HepG2 (cell line): ENCODE measurements at regions not wholly inside any gene's neighbourhood (a gene's known extent, or its start where the extent isn't known, plus 50 kb on each side); places are given as distances from the start of the nearest gene placed in this dataset.

Experiments used
- ATAC-seq: fragments of 200-7000 bp; cut with Tn5 transposase; 3 replicates; pipeline ENCODE4 v1.9.1; 2020; ENCODE audit warnings: mild to moderate bottlenecking, moderate library complexity
- BruUV-seq: library from RNA; stranded (reverse); fragments of 400-500 nt; replicated peaks from 2 replicates; lab custom pipeline; 2021; lab: Mats Ljungman, UMichigan
- CTCF ChIA-PET: fragments of 300-600 bp; formaldehyde crosslinking; extraction: SDS; loops from one replicate; lab custom pipeline; 2021; ENCODE audit warnings: low total read pairs, inconsistent platforms, low intra/inter-chr PET ratio; lab: Yijun Ruan, JAX
- POLR2A ChIA-PET: fragments of 350-600 bp; sonication (Branson Sonifier 250); formaldehyde crosslinking; loops from one replicate; lab custom pipeline; 2020; ENCODE audit warnings: antibody characterized with exemption, inconsistent platforms; lab: Yijun Ruan, JAX
- DNase-seq: peaks from one replicate; pipeline ENCODE4 v3.0.0-alpha.2; 2015; ENCODE audit warnings: low spot score
- FAIRE-seq: peaks from 3 replicates; lab custom pipeline; 2011; peaks lifted over from hg19 to GRCh38; lab: Jason Lieb, UNC
- H2AFZ ChIP-seq: one replicate; pipeline ENCODE4 v1.6.1; 2011; ENCODE audit warnings: low read length, inconsistent platforms
- H3K27ac ChIP-seq: fragments of 300-600 bp; 3 replicates; pipeline ENCODE4 v1.8.0; 2011; ENCODE audit warnings: mixed run types, mild to moderate bottlenecking, mixed read lengths, low read length, inconsistent platforms; ENCODE audit not compliant: insufficient read depth; ENCODE audit errors: extremely low read length
- H3K27me3 ChIP-seq, 2 experiments: fragments of 200-600 bp in 1 of 2; 2 replicates in 1 of 2; 3 replicates in 1 of 2; pipeline versions ENCODE4 v1.6.0 to v1.8.0; 2011; ENCODE audit warnings: low read length in 2 of 2, mild to moderate bottlenecking in 2 of 2, moderate library complexity in 2 of 2, inconsistent platforms in 1 of 2; ENCODE audit not compliant: insufficient read depth in 2 of 2, control insufficient read depth in 1 of 2
- H3K36me3 ChIP-seq, 2 experiments: fragments of 200-600 bp in 1 of 2; replicated peaks in 1 of 2; 2 replicates in 1 of 2; 3 replicates in 1 of 2; pipeline versions ENCODE4 v1.5.1 to v1.8.0; 2011; ENCODE audit warnings: low read length in 2 of 2, inconsistent platforms in 1 of 2; ENCODE audit not compliant: insufficient read depth in 2 of 2, control insufficient read depth in 1 of 2
- H3K4me1 ChIP-seq: 2 replicates; pipeline ENCODE4 v1.5.1; 2012; ENCODE audit warnings: low read length, inconsistent platforms; ENCODE audit not compliant: insufficient read depth
- H3K4me2 ChIP-seq: 2 replicates; pipeline ENCODE4 v1.6.0; 2011; ENCODE audit warnings: low read depth, low read length, inconsistent platforms
- H3K4me3 ChIP-seq, 3 experiments: fragments of 200-600 bp in 1 of 3; sonication (generic), shearing (Covaris generic) in 1 of 3; replicated peaks in 1 of 3; 2 replicates each; pipeline ENCODE4 v1.5.1; 2011 to 2016; ENCODE audit warnings: low read length in 3 of 3, inconsistent platforms in 2 of 3, low read depth in 2 of 3, mild to moderate bottlenecking in 2 of 3, control low read depth in 1 of 3, mixed read lengths in 1 of 3; ENCODE audit not compliant: insufficient read depth in 1 of 3
- H3K79me2 ChIP-seq: one replicate; pipeline ENCODE4 v1.6.1; 2011; ENCODE audit warnings: low read length, inconsistent platforms; ENCODE audit not compliant: insufficient read depth
- H3K9ac ChIP-seq: 2 replicates; pipeline ENCODE4 v1.6.0; 2011; ENCODE audit warnings: mild to moderate bottlenecking, low read depth, low read length, inconsistent platforms; ENCODE audit not compliant: insufficient read depth
- H3K9me3 ChIP-seq: 2 replicates; pipeline ENCODE4 v1.5.1; 2012; ENCODE audit warnings: mild to moderate bottlenecking, low read length
- H4K20me1 ChIP-seq: 2 replicates; pipeline ENCODE4 v1.6.0; 2011; ENCODE audit warnings: inconsistent platforms, mild to moderate bottlenecking, low read length, moderate library complexity; ENCODE audit not compliant: insufficient read depth
- AHDC1 ChIP-seq: sonication (generic); formaldehyde crosslinking; IDR thresholded peaks from 2 replicates; pipeline ENCODE4 v1.5.1; 2020; ENCODE audit warnings: mild to moderate bottlenecking, missing genetic modification reagents, borderline replicate concordance
- CEBPB ChIP-seq: IDR thresholded peaks from 2 replicates; pipeline ENCODE4 v1.6.1; 2011; ENCODE audit warnings: low read depth, low read length, improper control_type of control experiment, borderline replicate concordance
- E2F1 ChIP-seq: sonication (generic); formaldehyde crosslinking; IDR thresholded peaks from 2 replicates; pipeline ENCODE4 v1.5.0; 2020; ENCODE audit warnings: missing genetic modification reagents
- FIP1L1 ChIP-seq: fragments of 200-400 bp; formaldehyde crosslinking; IDR thresholded peaks from 2 replicates; pipeline ENCODE4 v1.6.1; 2018; ENCODE audit warnings: low read depth, mild to moderate bottlenecking, low read length, moderate library complexity, borderline replicate concordance; ENCODE audit not compliant: insufficient read depth
- GTF3A ChIP-seq: sonication (generic); formaldehyde crosslinking; conservative IDR thresholded peaks from 2 replicates; pipeline ENCODE4 v1.4.0; 2020; ENCODE audit warnings: mild to moderate bottlenecking, missing genetic modification reagents
- POLR2A ChIP-seq, 2 experiments: IDR thresholded peaks; 2 replicates each; pipeline ENCODE4 v1.6.1; 2011; ENCODE audit warnings: low read depth in 2 of 2, low read length in 2 of 2, mild to moderate bottlenecking in 1 of 2, moderate library complexity in 1 of 2; ENCODE audit not compliant: insufficient read depth in 1 of 2
- RFXANK ChIP-seq: IDR thresholded peaks from 2 replicates; pipeline ENCODE4 v1.6.1; 2016
- STAG1 ChIP-seq: sonication (generic); formaldehyde crosslinking; IDR thresholded peaks from 2 replicates; pipeline ENCODE4 v1.4.0; 2020; ENCODE audit warnings: missing genetic modification reagents
- TFDP2 ChIP-seq: sonication (generic); formaldehyde crosslinking; IDR thresholded peaks from 2 replicates; pipeline ENCODE4 v1.4.0; 2020; ENCODE audit warnings: missing genetic modification reagents
- ZBTB26 ChIP-seq: IDR thresholded peaks from 2 replicates; pipeline ENCODE4 v1.6.1; 2016; ENCODE audit warnings: missing compliant biosample characterization, missing genetic modification reagents, borderline replicate concordance
- ZKSCAN5 ChIP-seq: sonication (generic); formaldehyde crosslinking; IDR thresholded peaks from 2 replicates; pipeline ENCODE4 v1.5.1; 2020; ENCODE audit warnings: mild to moderate bottlenecking, missing genetic modification reagents
- WGBS: methylation state at CpG from one replicate; pipeline ENCODE4 v1.1.6; 2017; ENCODE audit warnings: low lambda C conversion rate; 5-methylcytosine and 5-hydroxymethylcytosine counted together
- in situ Hi-C: cut with HindIII; loops from 2 replicates; pipeline ENCODE4 v1.10.0; 2017; ENCODE audit warnings: low pct_unique_long_range_greater_than_20kb; ENCODE audit not compliant: extremely low pct_ligation_motif_present
- intact Hi-C: fragments of 100-400 bp; cut with micrococcal nuclease; formaldehyde crosslinking; loops from one replicate; pipeline ENCODE4 v1.10.0; 2022; ENCODE audit not compliant: unreplicated experiment

GRCh38 chr18:49708662-49709346 is 104.5 kb downstream of the ACAA2 start (continued):
- TF ChIP-seq AHDC1 (CRISPR knock-in tag) (no peak), ZBTB26 (CRISPR knock-in tag) (no peak), FIP1L1 (no peak)

- ATAC-seq (no peak), FAIRE-seq (no peak), DNase-seq (no peak)
- Histone ChIP-seq H3K27me3 (no peaks in the 10 kb centered on the region; a peak in 1 of 5 replicates), H4K20me1 (no peaks in the 10 kb centered on the region), H2AFZ (no peak overlapping the region), H3K4me2 (no peak overlapping the region), H3K9me3 (no peaks in the 10 kb centered on the region), H3K79me2 (no peaks in the 10 kb centered on the region), H3K36me3 (no peaks in the 10 kb centered on the region), H3K4me3 (no peak overlapping the region), H3K4me1 (peaks cover 11% of the 10 kb centered on the region; the same call in 1 of the 2 replicates), H3K9ac (no peak overlapping the region), H3K27ac (no peak overlapping the region)
- CTCF ChIA-PET: no interaction called here
- POLR2A ChIA-PET: no interaction called here
- 94% methylated on average over 3 of the region's 3 CpGs for WGBS
- no TSS peak for BruUV-seq
- in situ Hi-C loops (no loop called here), intact Hi-C loops (no loop called here)
- no peak for TF ChIP-seq E2F1 (CRISPR knock-in tag)
- TF ChIP-seq STAG1 (CRISPR knock-in tag): no peak
- no peak for TF ChIP-seq TFDP2 (CRISPR knock-in tag)
- no peak for TF ChIP-seq RFXANK (CRISPR knock-in tag)
- TF ChIP-seq ZKSCAN5: no peak
- TF ChIP-seq CEBPB: no peak
- TF ChIP-seq GTF3A (CRISPR knock-in tag): no peak
- no peak for TF ChIP-seq POLR2A (IDR thresholded peaks at IDR 0.05; ENCODE audit: insufficient read depth in 1 of 2, low read depth in 2 of 2, low read length in 2 of 2)
Measured at GRCh38 chr18:49707599-49707998, 105.7 kb downstream of the ACAA2 start.
